Right lung (tissue), 2 donors: ENCODE measurements at regions not wholly inside any gene's neighbourhood (a gene's known extent, or its start where the extent isn't known, plus 50 kb on each side); places are given as distances from the start of the nearest gene placed in this dataset.
"Not testable (repeated sequence)": the region's sequence is repeated elsewhere in the genome, so short reads cannot be mapped to it uniquely, and the experiment has no call there.

Source experiments
- DNase-seq, 2 donors: peaks; one replicate each; pipeline ENCODE4 v3.0.0-alpha.2; 2013

DNA sequence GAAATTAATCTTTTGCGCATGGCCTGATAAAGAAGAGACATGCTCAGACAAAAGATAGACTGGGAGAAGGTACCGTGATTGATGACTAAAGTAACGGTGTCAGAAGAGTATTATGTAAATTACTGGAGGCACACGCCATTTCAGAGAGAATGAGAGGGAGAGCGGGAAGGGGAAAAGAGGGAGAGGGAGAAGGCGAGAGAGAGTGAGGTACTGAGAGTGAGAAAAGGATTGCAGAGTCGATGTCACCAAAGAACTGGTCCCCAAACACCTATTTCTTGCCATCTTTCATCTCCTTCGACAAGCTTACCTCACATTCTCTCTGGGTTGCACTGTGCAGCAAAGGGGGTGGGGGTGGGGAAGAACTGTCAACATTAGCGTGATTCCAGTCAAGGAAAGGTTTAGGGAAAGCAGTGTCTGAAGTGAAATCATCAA, 673.7 kb downstream of the BCL11A start:
- DNase-seq = no peak

DNA sequence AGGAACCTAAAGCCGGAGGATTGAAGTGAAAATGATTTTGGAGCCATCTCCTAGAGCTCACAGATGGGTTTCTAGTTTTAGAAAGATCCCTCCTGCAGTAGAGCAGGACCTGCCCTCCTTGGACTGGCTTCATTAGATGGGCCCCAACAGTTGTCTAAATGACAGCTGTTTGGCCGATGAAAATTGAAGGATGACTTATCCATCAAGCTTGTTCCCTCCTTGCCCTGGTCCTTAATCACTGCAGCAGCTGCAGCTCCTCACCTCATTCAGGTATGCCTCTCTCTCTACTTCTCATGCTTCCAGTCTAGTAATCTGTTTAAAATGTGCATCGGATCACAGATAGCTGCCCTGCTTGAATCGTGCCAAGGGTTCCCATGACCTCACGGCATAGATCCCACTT, 677.6 kb downstream of the BCL11A start:
- DNase-seq = no peak

DNA sequence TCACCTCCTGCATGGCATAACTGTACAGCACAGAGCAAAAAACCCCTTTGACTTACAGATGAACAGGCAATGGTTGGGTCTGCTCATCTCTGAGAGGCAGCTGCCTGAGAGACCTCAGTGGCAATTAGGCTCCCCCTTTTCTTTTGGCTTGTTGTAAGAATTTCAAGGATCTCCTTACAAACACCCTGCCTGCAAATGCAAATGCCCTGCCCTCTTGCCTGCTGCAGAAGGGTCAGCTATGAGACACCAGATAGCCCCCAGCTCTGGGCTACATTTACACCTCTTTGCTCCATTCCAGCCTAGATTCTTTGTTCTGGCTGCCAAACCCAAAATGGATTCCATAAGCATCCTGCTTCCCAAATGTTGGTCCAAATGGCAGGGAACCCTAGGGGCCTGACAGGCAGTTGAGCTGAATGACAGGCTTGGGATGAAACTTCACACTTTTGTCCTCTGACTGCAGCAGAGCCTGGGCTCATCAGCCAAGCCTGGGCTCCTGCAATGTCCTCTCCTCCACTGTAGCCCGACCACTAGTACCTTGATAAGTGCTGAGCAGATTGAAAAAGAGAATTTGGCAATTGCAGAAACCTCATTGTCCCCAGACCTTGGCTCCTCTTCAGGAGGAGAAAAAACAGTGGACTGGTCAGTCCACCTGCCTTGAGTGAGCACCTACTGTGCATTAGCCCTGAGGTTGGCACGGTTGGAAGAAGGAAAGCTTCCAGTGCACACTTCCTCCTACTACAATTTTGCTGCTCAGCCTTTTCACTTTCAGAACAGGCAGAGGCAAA, 678.3 kb downstream of the BCL11A start:
- no peak for DNase-seq

DNA sequence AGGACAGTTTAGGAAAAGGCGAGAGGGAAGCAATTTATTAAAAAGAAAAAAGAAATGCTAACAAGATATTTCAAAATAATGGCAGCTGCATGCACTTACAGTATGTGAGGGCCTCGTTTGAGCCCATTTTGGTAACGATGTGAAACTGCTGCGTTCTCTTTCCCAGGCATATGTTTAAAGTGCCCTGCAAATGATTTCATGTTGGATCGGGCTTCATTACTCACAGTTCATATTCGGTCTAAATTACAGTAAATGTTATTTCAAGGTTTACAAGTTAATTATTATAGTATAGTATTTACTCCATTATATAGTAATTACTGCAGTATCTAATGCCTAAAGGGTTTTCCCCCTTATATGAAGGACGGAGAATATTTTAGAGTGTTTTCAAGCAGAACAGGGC, 679.1 kb downstream of the BCL11A start:
- peak; percentile 42 to 57 for DNase-seq

DNA sequence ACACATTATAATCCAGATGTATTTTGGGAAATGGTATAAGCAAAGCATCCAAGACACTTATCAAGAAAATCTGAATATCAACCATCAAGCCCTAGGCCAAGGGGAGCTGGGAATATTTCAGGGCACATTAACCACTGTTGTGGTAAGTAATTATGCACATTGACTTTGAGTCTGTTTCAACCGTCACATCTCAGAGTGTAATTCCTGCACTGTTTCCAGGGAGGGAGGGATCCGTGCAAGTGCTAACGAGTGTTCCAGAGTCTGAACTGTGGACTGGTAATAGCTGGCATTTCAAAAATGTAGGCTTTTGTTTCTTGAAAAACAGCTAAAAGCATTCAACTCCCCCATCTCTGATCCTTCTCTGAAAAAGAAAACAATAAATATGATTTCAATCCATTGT, 681.6 kb downstream of the BCL11A start:
- DNase-seq = no peak

DNA sequence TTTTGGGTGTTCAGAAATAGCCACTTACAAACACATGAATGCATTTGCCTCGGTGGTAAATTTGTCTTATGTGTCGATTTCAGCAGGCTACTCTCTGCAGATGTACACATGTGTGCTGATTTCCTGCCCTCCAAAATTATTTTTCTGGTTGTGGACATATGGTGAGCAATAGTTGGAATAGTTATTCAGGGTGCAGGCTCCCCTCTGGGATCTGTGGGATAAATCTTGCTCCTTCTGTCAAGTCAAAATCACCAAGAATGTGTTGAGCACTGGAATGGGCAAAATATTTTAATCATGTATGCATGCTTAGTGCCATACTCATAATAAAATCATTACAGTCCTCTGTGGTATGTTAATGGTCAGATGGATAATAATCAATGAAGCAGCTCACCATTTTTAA, 684.5 kb downstream of the BCL11A start:
- DNase-seq = no peak

DNA sequence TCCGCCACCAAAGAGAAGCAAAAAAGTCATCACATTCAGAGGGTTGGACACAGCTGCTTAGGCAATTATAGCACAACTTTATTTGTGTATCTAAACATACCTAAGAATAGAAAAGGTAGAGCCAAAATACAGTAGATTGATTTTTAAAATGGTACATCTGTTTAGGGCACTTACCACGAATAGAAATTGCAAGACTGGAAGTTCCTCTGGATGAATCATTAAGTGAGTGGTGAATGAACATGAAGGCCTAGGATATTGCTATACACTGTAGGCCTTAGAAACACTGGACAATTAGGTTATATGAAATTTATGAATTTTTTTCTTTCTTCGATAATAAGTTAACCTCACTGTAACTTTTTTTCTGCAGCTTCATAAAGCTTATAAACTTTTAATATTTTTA, 687.0 kb downstream of the BCL11A start:
- no peak for DNase-seq

DNA sequence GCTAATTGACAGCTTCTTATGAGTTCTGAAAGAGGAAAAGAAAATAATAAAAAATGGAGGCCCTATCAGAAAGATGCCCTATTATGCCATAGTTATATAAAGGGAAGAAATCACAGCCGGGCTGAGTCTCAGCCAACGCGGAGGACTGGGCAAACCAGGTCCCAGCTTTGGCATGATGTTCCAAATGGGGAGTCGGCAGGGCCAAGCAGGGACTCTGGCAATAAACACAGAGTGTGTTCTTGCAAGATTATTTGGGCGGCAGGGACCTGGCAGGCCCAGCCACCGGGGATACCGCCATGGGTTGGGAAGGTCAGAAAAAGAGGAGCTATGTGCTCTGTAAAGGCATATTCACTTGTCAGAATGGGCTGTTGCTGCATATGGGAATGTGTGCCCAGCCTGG, 694.9 kb downstream of the BCL11A start:
- DNase-seq = no peak

DNA sequence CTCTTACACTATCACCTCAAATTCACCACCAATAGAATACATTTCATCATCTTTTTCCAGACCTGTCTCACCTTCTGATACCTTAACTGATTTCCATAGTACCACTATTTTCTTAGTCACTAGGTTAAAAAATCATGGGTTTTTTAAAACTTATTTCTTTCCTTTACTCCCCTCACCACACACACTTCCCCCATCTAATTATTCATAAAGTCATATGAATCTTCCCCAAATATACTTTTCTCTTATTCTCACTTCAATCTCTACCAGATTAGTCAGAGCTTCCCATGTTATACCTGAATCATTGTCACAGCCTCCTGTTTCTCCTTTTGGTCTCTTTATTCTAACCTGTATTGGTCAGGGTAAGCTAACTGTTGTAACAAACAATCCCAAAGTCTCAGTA, 696.3 kb downstream of the BCL11A start:
- no peak for DNase-seq

DNA sequence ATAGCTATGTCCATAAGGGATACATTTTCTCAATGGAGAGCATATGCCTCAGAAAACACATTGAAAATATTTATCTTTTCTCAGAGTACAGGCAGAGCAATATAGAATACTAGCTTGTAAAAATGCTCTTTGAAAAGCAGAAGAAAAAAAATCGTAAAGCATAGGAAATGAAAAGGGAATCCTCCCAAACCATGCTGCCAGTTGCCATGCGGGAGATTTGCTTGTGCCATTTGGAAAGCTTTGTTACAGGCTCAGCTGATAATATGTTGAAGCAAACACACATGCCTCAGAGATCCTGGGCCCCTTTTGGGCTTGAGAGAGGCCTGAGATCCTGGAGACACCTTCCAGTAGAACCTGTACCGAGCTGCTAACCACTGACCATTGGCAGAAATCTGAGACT, 697.1 kb downstream of the BCL11A start:
- no peak for DNase-seq

DNA sequence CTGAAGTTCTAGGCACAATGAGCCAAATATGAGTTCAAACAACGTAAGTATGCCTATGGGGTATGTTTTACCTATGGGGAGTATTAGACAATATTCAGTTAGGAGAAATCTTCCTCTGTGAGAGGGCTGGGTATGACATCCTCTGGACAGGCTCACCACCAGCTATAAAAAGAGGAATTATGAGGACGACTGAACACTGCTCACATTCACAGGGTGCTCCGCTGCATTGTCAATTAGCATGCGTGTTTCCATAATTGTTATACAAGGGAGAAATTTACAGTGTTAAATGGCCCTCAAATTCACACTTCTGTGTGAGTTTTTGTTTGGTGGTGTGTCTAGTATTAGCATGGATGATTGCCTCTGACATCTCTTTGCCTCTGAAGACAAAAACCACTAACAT, 700.4 kb downstream of the BCL11A start:
- DNase-seq = no peak

DNA sequence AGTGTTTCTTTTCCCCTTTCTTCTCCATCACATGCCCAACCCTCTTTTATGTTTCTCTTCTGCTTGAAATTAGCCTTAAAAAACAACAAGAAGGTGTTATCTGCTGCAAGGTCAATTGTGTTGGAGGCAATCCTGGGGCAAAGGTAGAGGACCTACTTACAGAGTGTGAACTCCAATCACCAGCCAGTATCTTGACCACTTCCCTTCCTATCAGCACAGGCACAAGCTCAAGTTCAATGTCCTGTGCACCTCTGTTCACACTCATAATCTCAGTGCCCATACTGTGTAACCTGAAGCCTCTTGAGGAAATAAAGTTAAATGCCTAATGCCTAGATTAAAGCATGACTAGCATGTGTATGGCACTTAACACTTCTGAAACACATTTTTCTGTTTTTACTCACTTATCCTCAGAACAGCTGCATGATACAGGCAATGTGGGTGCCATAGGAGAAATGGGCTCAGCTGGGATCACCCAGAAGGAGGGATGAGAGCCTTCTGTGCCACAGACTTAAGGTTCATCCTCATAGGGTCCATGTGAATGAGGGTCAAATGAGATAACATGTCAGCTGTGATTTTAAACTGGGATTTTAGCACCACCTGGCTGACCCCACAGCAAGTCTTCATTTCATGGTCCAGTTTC, 701.5 kb downstream of the BCL11A start:
- no peak for DNase-seq

DNA sequence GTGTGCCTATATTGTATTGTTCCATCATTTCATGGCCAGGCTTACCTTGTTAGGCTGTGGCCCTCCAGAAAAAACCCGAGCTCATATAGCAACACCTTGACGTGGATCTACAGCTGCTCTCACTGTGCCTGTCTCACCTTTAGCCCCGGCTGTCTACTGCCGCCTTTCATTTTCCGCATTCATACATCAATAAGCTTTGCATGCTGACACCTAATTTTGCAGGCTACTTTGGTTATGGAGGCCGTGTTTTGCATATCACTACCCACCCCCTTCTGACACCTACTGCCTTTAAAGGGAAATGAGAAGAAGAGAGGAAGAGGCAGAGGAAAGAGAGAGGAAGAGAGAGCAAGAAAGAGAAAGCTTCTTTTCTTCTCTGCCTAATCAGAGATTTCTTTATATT, 702.9 kb downstream of the BCL11A start:
- no peak for DNase-seq

DNA sequence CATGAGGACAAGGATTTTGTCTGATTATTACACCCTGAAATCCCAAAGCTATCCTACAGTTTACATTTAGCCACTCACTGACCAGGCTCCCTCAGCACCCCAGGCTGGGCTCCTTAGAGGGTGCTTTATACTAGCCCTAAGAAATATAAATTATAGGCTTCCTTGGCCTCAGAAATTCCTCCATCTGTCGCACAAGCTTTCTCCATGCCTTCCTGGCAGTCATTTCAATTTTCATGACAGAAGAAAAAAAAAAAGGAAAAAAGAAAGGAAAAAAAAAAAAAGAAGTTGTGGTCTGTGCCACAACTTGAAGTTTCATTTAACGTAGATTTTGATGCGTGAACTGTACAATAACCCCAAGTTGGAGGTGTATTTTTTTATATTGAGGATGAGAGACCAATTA, 719.5 kb downstream of the BCL11A start:
- no peak for DNase-seq

DNA sequence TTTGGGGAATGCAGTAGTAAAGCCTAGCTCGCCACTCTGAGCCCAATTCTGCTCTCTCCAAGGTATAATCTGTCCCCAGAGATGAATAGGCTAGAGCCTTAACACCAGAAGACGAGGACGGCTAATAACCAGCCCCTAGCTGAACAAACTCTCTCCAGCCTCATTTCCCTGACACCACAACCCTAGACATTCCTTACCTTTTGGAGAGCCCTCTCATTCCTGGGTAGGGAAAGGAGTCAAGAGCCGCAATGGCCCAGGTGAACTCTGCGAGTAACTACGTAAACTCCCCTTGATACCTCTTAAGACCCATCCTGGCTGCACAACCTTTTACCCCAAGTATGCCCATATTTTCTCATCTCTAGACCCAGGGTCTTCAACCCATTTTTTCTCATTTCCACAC, 722.9 kb downstream of the BCL11A start:
- no peak for DNase-seq

DNA sequence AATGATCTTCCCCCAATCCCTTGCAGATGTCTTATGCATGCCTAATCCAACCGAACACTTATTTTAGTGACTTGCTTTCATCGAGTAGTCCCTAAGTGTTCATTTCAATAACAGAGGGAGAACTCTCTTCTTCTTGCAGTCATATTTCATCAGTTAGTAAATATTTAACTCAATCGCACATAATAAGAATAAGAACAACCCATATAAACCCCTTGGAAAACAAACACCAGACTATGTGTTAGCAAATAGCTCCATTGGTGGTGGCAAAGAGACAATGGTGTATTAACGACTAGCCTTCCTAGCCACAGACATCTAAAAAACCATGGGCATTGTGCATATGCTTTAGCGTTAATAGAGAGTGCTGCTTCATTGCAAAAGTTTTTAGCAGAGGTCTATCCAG, 725.8 kb downstream of the BCL11A start:
- no peak for DNase-seq

DNA sequence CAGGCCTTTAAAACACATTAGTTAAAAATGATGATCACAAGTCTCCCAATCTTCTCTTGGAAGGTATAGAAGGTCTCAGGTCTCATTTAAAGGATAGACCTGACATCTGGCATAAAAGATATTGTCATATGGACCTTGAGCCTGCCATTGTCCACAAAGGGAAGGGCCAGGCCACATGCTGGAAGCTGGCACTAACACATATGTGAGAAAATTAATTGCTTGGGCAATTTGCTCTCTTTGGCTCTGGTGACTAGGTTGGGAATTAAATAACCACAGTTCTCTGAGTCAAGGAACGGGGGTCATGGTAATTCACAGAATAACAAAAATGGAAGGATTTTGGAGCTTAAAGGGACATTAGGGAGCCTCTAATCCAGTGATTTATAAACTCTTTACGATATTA, 727.3 kb downstream of the BCL11A start:
- no peak for DNase-seq

DNA sequence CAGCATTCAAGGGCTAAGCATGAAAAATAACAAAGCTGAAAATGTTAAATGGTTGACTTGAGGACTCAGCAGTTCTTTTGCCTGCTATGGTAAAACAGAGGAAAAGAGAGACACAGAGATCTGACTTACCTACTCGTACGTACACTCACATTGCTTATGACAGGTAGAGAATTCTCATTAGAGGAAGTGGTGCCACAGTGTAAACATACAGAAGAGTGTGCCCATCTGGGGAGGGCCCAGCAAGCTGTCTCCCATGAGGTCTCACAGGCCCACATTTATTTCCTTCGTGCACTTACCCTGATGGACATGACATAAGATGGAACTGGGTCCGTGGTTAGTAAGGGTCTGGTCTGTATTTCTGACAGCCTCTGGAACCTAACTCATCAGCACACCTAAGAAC, 729.1 kb downstream of the BCL11A start:
- DNase-seq = no peak

DNA sequence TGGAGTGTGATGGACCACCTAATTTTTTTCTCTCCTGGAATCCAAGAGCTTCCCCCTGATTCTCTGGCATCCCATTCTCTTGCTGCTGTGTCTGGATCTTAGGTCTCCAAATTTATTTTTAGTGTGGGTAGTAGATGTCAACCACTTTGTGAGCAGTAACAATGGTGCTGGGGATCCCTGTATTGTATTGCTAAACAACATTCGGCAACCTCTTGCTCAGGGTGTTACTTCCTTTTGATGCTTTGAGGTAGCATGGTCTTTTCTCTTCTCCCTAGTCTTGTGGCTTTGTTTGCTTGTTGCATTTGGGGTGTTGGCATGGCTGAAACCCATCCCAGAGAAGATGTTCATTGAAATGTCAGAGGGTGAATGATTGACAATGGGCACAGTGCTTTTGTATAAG, 737.4 kb downstream of the BCL11A start:
- DNase-seq = no peak

DNA sequence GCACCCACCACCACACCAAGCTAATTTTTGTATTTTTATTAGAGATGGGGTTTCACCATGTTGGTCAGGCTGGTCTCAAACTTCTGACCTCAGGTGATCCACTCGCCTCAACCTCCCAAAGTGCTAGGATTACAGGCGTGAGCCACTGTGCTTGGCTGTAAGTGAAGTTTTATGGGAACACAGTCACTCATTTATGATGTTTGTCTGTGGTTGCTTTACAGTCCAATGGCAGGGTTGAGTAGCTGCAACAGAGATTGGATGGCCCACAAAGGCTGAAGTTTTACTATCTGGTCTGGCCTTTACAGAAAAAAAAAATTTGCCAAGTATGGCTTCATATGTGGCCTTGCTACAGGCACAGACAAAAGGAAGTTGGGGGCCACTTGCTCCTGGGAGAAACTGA, 743.2 kb downstream of the BCL11A start:
- DNase-seq = not testable (repeated sequence)

DNA sequence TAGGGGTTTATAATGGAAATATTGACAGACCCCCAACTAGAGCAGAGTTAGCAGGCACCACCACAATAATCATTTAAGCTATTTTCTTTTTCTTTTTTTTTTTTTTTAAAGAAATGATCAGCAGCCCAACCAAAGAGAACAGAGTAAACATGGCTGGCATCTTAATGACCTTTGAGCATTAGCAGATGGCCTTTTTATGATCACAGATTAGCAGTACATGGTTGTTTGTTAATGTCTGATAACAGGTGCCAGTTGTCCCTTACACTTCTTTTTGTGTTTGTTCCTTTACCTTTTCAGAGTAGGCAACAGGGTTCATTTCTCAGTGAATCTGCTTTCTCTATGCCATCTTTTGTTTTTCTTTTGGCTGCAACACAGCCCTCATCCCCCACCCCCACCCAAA, 747.0 kb downstream of the BCL11A start:
- DNase-seq = no peak

DNA sequence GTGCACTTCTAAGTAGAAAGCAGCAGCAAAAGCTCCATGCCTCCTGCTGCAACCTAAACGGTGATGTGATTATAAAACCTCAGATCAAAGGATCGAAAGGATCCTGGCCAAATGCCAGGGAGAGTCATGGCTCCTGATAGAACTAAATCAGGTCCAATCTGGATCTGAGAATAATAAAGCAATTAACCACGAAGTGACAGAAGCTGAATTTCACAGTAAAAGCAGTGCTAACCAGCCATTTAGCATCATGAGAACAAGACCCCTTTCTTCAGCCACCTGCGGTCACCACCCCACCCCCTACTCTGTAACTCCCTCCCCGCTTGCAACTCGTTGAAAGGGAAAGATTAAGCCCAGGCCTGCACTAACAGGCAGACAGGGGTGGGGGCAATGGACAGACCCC, 748.7 kb downstream of the BCL11A start:
- no peak for DNase-seq

DNA sequence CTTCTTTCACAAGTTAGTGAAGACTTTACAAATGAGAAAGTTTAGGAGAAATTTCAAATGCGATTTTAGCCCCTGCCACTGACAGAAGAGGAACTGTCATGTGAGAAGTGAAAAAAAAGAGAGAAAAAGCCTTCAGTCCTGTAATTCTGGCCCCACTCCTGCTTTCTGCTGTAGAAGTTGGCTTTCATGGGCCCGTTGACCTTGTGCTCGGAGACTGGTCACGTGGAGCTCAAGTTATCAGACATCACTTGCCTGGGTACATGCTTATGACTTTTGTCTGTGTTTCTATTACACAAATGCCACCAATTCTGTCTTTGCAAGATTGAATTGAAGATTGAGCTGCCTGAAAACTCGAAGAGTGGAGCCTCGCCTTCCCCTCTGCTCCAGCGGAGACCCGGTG, 749.9 kb downstream of the BCL11A start:
- no peak for DNase-seq

DNA sequence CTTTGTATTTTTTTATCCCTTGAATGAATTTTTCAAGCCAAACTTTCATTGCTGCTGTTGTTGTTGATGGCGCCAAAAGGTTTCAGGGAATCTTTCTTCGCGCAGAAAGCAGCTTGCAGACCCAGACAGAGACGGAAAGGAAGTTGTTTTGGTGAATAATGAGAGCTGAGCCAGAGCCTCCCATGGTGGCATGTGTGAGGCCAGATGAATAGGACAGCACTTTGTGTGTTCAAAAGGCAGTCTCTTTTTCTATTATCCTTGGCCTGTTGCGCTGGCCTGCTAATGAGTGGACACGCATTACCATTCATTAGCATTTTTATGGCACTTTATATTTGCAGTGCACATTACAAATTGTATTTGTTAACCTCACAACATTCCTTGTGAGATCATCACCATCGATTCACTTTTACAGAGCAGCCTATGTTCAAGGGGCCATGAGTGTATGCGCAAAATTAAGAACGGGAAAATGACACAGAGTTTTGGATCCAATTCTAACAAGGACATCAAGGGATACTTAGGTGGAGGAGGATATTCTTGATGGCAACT, 754.7 kb downstream of the BCL11A start:
- no peak for DNase-seq
